Amniotic stem cell (primary cell): ENCODE measurements at regions not wholly inside any gene's neighbourhood (a gene's known extent, or its start where the extent isn't known, plus 50 kb on each side); places are given as distances from the start of the nearest gene placed in this dataset.
"Not testable (repeated sequence)": the region's sequence is repeated elsewhere in the genome, so short reads cannot be mapped to it uniquely, and the experiment has no call there.

Source experiments
- DNase-seq: peaks from one replicate; lab custom pipeline; 2025; lab: John Stamatoyannopoulos, UW

DNA sequence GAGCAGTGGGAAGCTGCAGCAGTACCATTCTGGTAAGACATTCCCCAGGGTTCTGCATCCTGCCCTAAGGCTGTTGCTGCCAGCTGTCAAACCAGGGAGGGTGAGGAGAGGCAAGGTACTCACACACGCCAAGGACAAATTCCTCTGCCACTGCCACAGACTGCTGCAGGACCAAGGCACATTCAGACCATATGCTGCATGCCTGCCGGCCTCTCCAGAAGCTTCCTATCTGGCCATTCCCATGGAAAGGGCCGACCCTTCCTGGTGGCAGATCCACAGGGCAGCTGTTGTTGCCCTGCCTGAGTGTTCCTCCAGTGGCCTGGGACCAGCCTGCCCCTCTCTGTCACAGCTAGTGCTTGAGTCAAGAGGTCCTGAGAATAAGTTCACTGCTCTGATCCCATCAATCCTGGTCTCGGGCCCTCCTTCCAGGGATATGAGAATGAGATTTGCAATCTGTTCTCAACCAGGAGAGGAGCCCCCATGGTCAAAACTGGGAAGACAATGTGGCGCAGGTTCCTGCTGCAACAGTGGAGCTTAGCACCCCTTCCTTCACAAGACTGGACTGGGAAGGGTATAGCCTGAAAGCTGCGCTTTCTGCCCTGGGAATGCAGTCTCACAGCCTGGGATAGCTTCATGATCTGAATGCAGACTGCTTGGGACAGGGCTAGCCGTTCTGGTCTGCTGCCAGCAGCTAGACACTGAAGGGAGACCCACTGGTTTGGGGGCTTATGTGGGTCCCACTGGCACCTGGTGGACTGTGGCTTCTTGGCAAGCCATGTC is 342.5 kb upstream of the NDST3 start:
- DNase-seq, result no peak

DNA sequence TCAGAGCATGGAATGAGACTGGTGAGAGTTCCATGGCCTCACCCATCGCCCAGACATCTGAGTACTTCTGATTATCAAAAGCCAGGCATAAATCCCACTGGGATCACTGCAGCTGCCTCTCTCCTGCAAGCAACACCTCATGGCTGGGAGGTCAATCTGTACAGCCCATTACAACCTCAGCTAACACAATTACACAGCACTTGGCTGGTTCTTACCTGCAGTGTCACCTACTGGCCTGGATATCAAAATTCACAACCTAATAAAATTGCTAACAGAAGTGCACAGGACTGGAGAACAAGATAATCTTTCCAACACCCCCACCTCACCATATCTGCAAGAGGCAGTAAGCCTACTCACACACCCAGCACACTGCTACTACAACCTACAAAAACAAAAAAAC is 341.7 kb upstream of the NDST3 start:
- no peak for DNase-seq

DNA sequence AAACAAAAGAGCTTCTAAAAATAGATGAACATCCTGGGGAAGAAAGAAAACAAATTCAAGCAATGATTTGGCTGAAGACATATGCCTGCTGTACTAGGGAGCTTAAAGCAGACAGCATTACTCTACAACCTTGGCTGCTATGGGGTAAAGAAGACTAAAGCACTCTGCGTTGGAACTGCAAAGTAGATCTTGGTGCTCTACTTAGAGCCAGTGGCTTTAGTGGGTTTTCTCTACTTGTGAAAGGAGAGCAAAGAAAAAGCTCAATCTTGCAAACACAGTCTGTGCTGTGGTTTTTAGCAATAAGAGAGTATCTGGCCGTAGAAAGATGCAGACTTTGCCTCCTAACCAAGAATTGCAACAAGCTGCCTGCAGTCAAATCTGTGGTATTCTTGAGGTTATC is 334.7 kb upstream of the NDST3 start:
- no peak for DNase-seq

DNA sequence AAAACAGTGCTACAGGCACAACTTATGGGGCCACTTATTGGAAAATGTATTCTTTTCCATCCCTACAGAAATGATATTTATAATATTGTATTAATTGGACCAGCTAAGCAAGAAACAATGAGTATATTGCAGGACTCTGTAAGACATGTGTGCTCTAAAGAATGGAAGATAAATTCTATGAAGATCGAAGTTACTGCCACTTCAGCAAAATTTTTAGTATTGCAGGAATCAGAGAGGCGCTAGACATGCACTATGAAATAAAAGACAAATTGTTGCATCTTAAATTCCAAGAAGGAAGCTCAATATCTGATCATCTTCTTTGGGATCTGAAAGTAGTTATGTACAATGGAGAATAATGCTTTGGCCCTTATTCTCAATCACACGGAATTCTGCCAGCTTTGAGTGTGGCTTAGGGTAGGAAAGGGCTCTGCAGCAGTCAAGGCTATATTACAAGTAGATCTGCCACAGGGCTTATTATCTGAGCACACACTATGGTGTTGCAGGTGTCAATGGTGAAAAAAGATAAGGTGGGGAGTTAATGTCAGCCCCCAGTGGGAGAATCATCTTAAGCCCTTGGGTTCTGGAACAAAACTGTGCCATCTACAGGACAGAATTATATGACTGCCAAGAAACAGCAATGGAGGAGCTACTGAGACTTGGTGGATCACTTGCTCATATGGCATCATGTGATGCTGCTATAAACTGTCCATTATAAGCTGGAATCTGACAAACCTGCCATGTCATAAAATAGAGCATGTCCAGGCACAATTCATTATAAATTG is 334.0 kb upstream of the NDST3 start:
- no peak for DNase-seq

DNA sequence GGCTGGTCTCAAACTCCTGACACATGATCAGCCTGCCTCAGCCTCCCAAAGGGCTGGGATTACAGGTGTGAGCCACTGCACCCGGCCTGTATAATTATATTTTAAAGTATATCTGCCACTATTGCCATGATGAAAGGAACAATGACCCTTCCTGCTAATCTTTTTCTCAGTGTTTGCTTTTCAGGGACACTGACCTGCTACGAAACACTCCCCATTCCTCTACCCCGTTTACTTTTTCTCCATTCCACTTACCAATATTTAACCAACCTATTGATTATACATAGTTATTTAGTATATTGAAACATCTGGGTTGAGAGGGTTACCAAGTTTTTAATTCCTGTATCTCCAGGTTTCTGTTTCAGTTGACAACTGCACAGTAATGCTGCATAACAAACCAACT is 331.9 kb upstream of the NDST3 start:
- DNase-seq, result no peak

DNA sequence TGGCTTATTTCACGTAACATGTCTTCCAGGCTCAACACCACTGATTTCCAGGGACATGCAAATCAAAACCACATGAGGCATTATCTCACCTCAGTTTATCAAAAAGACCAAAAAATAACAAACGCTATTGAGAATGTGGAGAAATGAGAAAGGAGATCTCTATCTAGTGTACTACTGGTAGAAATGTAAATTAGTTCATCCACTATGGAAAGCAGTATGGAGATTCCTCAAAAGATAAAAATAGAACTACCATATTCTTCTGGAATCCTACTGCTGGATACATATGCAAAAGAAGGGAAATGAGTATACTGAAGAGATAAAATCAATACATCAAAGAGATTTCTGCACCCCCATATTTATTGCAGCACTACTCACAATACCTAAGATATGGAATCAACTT is 329.6 kb upstream of the NDST3 start:
- DNase-seq, result no peak

DNA sequence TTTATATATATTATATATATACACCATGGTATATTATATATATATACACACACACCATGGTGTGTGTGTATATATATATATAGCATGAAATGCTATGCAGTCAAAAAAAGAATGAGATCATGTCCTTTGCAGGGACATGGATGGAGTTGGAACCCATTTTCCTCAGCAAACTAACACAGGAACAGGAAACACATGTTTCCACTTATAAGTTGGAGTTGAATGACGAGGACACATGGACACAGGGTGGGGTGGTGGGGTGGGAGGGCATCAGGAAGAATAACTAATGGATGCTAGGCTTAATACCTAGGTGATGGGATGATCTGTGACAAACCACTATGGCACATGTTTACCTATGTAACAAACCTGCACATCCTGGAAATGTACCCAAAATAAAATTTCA is 293.6 kb upstream of the NDST3 start:
- DNase-seq, result no peak

DNA sequence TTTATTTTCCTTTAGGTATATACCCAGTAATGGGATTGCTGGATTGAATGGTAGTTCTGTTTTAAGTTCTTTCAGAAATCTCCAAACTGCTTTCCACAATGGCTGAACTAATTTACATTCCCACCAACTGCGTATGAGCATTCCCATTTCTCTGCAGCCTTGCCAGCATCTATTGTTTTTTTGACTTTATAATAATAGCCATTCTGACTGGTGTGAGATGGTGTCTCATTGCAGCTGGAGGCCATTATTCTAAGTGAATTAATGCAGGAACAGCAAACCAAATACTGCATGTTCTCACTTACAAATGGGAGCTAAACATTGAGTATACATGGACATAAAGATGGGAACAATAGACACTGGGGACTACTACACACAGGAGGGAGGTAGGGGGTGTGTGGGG is 288.9 kb upstream of the NDST3 start:
- DNase-seq, result not testable (repeated sequence)

DNA sequence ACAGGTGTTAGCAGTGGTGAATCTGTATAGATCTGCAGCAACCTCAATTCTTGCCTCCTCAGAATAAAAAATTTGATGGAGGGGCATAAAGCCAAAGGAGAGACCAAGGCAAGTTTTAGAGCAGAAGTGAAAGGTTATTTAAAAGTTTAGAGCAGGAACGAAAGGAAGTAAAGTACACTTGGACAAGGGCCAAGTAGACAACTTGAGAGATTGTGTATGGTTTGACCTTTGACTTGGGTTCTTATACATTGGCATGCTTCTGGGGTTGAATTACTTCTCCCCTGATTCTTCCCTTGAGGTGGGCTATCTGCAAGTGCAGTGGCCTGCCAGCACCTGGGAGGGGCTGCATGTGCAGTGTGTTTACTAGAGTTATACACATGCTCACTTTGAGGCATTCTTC is 278.8 kb upstream of the NDST3 start:
- no peak for DNase-seq

DNA sequence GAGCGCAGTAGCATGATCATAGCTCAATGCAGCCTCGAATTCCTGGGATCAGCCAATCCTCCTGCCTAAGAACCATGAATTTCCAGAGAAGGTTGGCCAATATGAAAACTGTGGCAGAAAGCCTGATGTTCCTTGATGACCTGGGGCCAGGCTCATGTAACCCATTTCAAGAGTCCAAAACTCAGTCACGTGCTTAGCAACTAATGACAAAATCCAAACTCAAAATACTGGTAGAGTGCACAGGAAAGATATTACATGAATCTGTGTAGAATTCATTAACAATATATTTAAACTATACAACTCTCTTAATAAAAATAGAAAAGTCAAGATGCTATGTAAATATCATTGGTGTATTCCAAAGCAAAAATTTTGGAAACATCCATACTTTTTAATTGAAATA is 265.7 kb upstream of the NDST3 start:
- DNase-seq, result no peak

DNA sequence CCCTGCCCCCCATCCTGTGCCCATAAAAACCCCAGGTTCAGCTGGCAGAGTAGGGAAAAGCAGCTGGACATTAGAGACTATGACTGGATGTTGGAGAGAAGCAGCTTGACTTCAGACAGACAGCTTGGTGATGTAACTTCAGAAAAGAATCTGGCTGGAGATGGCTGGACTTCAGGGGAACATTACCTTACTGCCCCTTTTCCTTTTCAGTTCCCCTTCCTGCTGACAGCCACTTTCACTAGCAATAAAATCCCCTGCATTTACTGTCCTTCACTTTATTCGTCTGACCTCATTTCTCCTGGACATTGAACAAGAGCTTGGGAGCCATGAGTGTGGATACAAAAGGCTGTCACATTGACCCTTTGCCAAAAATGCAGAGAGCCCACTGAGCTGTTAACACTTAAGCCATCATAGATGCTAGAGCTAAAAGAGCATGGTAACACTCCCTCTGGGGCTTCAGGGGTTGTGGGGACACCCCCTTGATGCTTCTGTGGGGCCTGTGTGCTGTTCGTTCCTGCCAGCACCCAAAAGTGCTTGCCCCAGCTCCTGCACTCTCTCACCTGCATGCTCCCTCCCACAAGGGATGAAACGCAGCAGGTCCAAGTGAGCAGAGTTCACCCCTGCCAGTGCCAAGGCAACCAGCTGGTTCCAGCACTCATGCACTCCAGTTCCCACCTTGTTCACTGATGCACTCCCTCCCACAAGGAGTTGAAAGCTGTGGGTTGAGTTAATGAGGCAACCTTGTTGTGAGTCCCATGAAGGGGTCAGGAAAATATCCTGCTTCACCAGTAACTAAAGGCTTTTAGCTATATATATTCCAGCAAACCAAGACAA is 263.8 kb upstream of the NDST3 start:
- no peak for DNase-seq

DNA sequence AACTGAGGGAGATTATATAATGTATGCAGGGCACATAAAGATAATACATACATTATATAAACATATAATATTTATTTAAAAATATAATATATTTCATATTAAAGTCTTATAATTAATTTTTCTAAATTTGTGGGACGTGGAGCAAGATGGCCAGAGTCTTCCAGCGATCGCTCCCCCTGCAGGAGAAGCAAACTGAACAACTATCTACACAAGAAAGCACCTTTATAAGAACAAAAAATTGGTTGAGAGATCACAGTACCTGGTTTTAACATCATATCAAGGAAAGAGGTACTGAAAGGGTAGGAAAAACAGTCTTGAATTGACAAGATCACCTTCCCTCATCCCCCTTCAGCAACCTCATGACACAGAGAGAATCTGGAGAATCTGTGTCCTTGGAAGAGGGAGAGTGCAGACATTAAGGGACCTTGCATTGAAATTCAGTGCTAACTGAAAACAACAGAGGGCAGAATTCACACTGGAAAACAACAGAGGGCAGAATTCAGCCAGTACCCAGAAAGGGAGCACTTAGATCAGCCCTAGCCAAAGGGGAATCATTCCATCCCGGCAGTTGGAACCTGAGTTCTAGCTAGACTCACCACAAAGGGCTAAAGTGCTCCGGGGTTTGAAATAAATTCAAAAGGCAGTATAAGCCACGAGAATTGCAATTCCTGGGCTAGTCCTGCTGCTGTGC is 262.5 kb upstream of the NDST3 start:
- no peak for DNase-seq

DNA sequence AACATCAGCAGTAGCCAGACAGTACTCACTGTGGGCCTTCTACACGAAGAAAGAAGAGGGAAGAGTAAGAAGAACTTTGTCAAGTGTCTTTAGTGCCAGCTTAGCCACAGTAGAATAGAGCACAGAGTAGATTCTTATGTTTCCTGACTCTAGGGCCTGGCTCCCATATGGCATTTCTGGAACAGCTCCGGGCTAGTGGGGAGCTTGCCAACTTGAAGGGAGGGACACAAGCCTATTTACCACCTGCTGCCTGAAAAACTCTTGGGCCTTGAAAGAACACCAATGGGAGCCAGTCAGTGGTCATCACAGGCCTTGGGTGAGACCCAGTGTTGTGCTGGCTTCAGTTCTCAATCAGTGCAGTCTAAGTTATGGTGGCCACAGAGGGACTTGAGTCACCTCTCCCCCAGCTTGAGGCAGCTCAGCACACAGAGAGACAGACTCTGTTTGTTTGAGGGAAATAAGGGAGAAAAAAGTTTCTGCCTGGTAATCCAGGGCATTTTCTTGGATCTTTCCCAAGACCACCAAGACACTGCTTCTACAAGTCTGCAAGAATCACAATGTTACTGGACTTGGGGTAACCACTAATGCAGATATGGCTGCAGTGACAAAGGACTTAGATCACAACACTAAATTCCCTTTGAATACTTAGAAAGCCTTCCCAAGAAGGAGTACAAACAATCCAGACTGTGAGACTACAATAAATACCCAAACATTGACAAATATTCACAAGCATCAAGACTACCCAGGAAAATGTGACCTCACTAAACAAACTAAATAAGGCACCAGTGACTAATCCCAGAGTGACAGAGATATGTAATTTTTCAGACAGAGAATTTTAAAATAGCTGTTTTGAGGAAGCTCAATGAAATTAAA is 261.0 kb upstream of the NDST3 start:
- no peak for DNase-seq

DNA sequence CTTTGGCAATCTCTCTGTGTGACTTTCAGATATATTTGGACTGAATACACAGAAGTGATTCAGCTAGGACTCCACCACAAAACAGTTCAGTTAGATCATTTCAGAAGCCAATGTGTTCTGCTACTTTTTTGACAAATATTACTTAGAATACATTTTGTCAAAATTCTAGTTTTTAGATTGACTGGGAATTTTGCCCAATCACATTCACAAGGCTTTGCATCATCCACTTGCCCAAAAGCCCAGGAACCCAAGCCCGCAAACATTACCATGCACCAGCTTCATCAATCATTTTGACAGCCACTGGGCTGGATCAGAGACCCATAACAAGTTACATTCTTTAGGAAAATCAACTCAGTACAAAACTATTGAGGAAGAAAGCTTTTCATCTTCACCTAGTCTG is 256.6 kb upstream of the NDST3 start:
- DNase-seq, result no peak

DNA sequence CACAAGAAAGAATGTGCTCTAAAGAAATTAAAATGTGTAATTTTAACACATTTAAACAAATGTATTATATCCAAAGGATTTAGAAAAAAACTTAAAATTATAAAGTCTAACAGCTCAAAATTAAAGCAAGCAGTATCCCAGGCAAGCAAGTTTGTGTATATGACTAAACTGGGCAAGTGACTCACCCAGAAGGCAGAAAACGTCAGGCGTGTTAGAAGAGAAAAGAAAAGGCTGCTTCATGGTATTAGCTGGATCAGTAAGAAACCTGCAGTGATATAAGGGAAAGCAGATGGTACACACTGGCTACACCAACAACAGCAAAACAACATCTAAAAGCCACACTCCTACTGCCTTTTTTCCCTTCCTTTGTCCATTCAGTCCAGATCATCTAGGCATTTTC is 250.6 kb upstream of the NDST3 start:
- DNase-seq, result peak; percentile 18

DNA sequence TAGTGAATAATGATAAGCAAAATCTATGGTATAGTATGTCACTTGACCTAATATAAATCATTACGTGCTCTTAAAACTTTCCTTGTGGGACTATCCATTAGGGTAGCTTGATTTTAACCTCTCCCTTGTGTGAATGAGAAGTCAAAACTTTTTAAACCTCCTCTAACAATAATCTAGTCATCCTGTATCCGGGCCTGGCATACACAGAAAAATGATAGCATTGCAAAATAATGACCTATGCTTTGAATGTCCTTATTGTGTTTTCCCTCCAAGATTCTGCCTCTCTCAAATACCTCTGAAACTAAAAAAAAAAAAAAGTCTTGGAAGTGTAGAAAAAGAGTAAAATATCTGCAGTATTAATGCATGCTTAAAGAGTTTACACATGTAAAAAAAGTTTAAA is 250.0 kb upstream of the NDST3 start:
- no peak for DNase-seq

DNA sequence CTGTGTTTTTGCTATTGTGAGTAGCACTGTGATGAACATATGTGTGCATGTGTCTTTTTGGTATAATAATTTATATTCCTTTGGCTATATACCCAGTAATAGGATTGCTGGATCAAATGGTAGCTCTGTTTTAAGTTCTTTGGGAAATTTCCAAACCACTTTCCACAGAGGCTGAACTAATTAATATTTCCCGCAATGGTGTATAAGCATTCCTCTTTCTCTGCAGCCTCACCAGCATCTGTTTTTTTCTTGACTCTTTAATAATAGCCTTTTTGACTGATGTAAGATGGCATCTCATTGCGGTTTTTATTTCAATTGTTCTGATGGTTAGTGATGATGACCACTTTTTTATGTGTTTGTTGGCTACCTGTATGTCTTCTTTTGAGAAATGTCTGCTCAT is 247.7 kb upstream of the NDST3 start:
- DNase-seq, result no peak

DNA sequence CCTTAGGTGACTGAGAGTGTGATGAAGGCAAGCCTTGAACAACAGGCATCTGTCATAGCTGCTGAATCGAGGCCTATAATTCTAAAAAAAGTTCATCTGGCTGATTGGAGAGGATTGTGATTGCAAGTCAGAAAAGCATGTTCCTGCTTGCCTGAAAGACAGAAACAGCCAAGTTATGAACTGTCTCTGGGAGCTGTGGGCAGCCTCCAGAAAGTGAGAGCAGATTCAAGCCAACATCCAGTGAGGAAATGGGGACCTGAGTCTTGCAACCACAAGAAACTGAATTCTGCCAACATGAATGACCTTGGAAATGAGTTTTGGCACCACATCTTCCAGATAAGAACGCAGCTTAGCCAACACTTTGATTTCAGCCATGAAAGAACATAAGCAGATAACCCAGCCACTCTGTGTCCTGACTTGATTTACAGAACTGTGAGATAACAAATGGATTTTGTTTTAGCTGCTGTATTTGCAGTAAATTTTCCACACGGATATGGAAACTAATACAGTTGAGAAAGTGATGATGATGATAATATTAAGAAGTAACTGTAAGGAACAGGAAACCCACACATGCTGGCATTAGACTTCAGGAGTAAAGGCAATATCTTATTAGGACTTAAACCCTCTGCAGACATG is 240.3 kb upstream of the NDST3 start:
- no peak for DNase-seq

DNA sequence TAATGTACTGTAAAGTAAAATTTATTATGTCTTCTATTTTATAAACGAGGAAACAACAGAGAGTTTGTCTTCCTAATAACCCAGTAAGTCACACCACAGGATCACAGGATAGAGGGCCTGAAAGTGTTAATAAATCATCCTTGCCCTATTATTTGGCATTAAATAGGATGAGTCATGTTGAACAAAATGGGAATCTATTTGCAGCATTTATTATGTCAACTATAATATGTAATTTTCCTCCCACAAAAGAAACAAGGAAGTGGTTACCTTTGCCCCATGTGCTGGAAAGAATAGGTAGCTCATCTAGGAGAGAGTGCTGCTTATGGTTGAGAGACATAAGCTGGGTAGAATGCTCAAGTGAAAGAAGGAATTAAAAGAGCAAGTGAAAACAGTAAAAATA is 237.6 kb upstream of the NDST3 start:
- DNase-seq, result no peak

DNA sequence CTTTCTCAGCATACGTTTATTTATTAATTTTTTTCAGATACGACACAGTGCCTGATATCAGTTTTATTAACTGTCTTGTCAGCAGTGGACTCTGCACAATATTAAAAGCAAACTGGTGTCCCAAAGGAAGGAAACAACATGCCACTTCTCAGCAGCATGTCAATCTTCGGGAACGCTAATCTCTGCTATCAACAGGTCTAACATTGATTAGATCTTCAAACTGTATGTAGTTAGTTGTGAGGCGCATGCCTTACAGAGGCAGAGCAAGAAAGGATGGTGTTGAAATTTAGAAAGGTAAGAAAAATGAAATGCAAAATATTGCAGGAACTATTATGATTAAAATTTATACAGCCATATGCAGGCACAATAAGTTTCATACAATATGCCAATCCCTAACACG is 233.7 kb upstream of the NDST3 start:
- no peak for DNase-seq

DNA sequence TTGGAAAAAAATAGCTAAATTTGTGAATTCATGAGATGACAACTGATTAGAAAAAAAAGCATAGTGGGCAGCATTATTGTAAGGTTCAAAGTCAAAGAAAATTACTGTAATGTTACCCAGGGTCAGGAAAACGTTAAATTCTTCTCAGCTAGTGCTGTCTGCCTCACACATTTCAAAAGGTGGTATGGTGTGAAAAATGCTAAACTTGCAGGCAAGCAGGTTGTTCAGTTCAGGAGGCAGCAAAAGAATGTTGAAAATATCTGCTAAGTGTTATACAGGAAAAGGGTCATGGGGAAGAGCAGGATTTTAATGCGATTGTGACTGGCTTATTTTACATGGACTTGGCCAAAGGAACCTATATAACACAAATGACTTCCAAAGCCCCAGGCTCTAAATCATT is 232.5 kb upstream of the NDST3 start:
- DNase-seq, result no peak
